ENCODE measurements at regions not wholly inside any gene's neighbourhood (a gene's known extent, or its start where the extent isn't known, plus 50 kb on each side); places are given as distances from the start of the nearest gene placed in this dataset.

- TF ChIP-seq, protein P1, sequence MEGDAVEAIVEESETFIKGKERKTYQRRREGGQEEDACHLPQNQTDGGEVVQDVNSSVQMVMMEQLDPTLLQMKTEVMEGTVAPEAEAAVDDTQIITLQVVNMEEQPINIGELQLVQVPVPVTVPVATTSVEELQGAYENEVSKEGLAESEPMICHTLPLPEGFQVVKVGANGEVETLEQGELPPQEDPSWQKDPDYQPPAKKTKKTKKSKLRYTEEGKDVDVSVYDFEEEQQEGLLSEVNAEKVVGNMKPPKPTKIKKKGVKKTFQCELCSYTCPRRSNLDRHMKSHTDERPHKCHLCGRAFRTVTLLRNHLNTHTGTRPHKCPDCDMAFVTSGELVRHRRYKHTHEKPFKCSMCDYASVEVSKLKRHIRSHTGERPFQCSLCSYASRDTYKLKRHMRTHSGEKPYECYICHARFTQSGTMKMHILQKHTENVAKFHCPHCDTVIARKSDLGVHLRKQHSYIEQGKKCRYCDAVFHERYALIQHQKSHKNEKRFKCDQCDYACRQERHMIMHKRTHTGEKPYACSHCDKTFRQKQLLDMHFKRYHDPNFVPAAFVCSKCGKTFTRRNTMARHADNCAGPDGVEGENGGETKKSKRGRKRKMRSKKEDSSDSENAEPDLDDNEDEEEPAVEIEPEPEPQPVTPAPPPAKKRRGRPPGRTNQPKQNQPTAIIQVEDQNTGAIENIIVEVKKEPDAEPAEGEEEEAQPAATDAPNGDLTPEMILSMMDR (tag by site-specific recombination; IDR thresholded peaks at IDR 0.05), result no peak
- TF ChIP-seq YY1 (tag by site-specific recombination; IDR thresholded peaks at IDR 0.05) (no peak), YY2 (tag by site-specific recombination; IDR thresholded peaks at IDR 0.05) (no peak)
These were observed 671.6 kb downstream of the DIAPH3 start for GRCh38 chr13:59492030-59492636.

All from HEK293 (cell line).